ENCODE measurements at regions not wholly inside any gene's neighbourhood (a gene's known extent, or its start where the extent isn't known, plus 50 kb on each side); places are given as distances from the start of the nearest gene placed in this dataset.
A peak's percentile ranks its signal among the peaks of the same experiment; 100 is the strongest.

GRCh38 chr4:162586266-162586665 lies 422.5 kb upstream of the FSTL5 start:
- no peak for DNase-seq
- no peak overlapping the region for H3K4me3 ChIP-seq
- ATAC-seq (ENCODE audit: insufficient read depth, low FRiP score): no peak
- H3K9me3 ChIP-seq (ENCODE audit: control insufficient read depth in 4 of 4, insufficient read depth in 3 of 4, low read length in 3 of 4): no peaks in the 10 kb centered on the region
- WGBS, 2 donors: 73 to 86% methylated on average over 1 of the region's 1 CpG
- TF ChIP-seq CTCF (IDR thresholded peaks at IDR 0.05; ENCODE audit: control extremely low read depth, extremely low read depth): no peak
- H3K9ac ChIP-seq (ENCODE audit: insufficient read depth in 1 of 2, low read length in 2 of 2): no peak overlapping the region
- H3K4me1 ChIP-seq (ENCODE audit: control insufficient read depth in 5 of 5, insufficient read depth in 5 of 5, low read length in 5 of 5): peaks cover 0 to 11% (median 0%) of the 10 kb centered on the region in 5 donors
- H3K27ac ChIP-seq (ENCODE audit: low read depth in 1 of 2, low read length in 1 of 2): no peak overlapping the region
- no peaks in the 10 kb centered on the region for H3K36me3 ChIP-seq (ENCODE audit: control insufficient read depth in 4 of 4, insufficient read depth in 4 of 4, low read length in 4 of 4)
- no peaks in the 10 kb centered on the region for H3K27me3 ChIP-seq (ENCODE audit: control insufficient read depth in 3 of 3, insufficient read depth in 3 of 3, low read length in 2 of 3)

- DNase-seq (peak in 1 of 3 donors; percentile 0), ATAC-seq (ENCODE audit: insufficient read depth, low FRiP score) (no peak)
- Histone ChIP-seq H3K27ac (ENCODE audit: low read depth in 1 of 2, low read length in 1 of 2) (no peak overlapping the region), H3K9me3 (ENCODE audit: control insufficient read depth in 4 of 4, insufficient read depth in 3 of 4, low read length in 3 of 4) (no peaks in the 10 kb centered on the region), H3K36me3 (ENCODE audit: control insufficient read depth in 4 of 4, insufficient read depth in 4 of 4, low read length in 4 of 4) (no peaks in the 10 kb centered on the region), H3K9ac (ENCODE audit: insufficient read depth in 1 of 2, low read length in 2 of 2) (no peak overlapping the region), H3K27me3 (ENCODE audit: control insufficient read depth in 3 of 3, insufficient read depth in 3 of 3, low read length in 2 of 3) (no peaks in the 10 kb centered on the region), H3K4me1 (ENCODE audit: control insufficient read depth in 5 of 5, insufficient read depth in 5 of 5, low read length in 5 of 5) (peaks cover 0 to 11% (median 0%) of the 10 kb centered on the region in 5 donors), H3K4me3 (no peak overlapping the region)
- WGBS, 2 donors: 55 to 86% methylated on average over 3 of the region's 3 CpGs
- TF ChIP-seq CTCF (IDR thresholded peaks at IDR 0.05; ENCODE audit: control extremely low read depth, extremely low read depth): no peak
These were observed 418.4 kb upstream of the FSTL5 start for GRCh38 chr4:162582180-162582579.

GRCh38 chr4:162565730-162566129 lies 401.9 kb upstream of the FSTL5 start:
- WGBS, 2 donors: 48 to 74% methylated on average over 4 of the region's 4 CpGs
- Histone ChIP-seq H3K9me3 (ENCODE audit: control insufficient read depth in 4 of 4, insufficient read depth in 3 of 4, low read length in 3 of 4) (no peaks in the 10 kb centered on the region), H3K27ac (ENCODE audit: low read depth in 1 of 2, low read length in 1 of 2) (no peak overlapping the region), H3K4me1 (ENCODE audit: control insufficient read depth in 5 of 5, insufficient read depth in 5 of 5, low read length in 5 of 5) (no peaks in the 10 kb centered on the region), H3K9ac (ENCODE audit: insufficient read depth in 1 of 2, low read length in 2 of 2) (no peak overlapping the region), H3K27me3 (ENCODE audit: control insufficient read depth in 3 of 3, insufficient read depth in 3 of 3, low read length in 2 of 3) (no peaks in the 10 kb centered on the region), H3K4me3 (no peak overlapping the region), H3K36me3 (ENCODE audit: control insufficient read depth in 4 of 4, insufficient read depth in 4 of 4, low read length in 4 of 4) (no peaks in the 10 kb centered on the region)
- ATAC-seq (ENCODE audit: insufficient read depth, low FRiP score) (no peak), DNase-seq (no peak)
- no peak for TF ChIP-seq CTCF (IDR thresholded peaks at IDR 0.05; ENCODE audit: control extremely low read depth, extremely low read depth)

- TF ChIP-seq CTCF (IDR thresholded peaks at IDR 0.05; ENCODE audit: control extremely low read depth, extremely low read depth): no peak
- no peaks in the 10 kb centered on the region for H3K9me3 ChIP-seq (ENCODE audit: control insufficient read depth in 4 of 4, insufficient read depth in 3 of 4, low read length in 3 of 4)
- WGBS, 2 donors: 94 to 98% methylated on average over 1 of the region's 1 CpG
- no peaks in the 10 kb centered on the region for H3K36me3 ChIP-seq (ENCODE audit: control insufficient read depth in 4 of 4, insufficient read depth in 4 of 4, low read length in 4 of 4)
- H3K4me3 ChIP-seq: no peak overlapping the region
- no peaks in the 10 kb centered on the region for H3K27me3 ChIP-seq (ENCODE audit: control insufficient read depth in 3 of 3, insufficient read depth in 3 of 3, low read length in 2 of 3)
- no peak overlapping the region for H3K9ac ChIP-seq (ENCODE audit: insufficient read depth in 1 of 2, low read length in 2 of 2)
- no peaks in the 10 kb centered on the region for H3K4me1 ChIP-seq (ENCODE audit: control insufficient read depth in 5 of 5, insufficient read depth in 5 of 5, low read length in 5 of 5)
- no peak overlapping the region for H3K27ac ChIP-seq (ENCODE audit: low read depth in 1 of 2, low read length in 1 of 2)
- DNase-seq (no peak), ATAC-seq (ENCODE audit: insufficient read depth, low FRiP score) (no peak)
These were observed 396.3 kb upstream of the FSTL5 start for GRCh38 chr4:162560073-162560472.

Measured in lung (tissue), 11 donors.